GM18858 (cell line): ENCODE measurements at regions not wholly inside any gene's neighbourhood (a gene's known extent, or its start where the extent isn't known, plus 50 kb on each side); places are given as distances from the start of the nearest gene placed in this dataset.
"Not testable (repeated sequence)": the region's sequence is repeated elsewhere in the genome, so short reads cannot be mapped to it uniquely, and the experiment has no call there.

ENCODE experiments used
- ATAC-seq: cut with Tn5 transposase; IDR thresholded peaks from one replicate; pipeline ENCODE4 v1.9.1; 2021; ENCODE audit not compliant: unreplicated experiment

DNA sequence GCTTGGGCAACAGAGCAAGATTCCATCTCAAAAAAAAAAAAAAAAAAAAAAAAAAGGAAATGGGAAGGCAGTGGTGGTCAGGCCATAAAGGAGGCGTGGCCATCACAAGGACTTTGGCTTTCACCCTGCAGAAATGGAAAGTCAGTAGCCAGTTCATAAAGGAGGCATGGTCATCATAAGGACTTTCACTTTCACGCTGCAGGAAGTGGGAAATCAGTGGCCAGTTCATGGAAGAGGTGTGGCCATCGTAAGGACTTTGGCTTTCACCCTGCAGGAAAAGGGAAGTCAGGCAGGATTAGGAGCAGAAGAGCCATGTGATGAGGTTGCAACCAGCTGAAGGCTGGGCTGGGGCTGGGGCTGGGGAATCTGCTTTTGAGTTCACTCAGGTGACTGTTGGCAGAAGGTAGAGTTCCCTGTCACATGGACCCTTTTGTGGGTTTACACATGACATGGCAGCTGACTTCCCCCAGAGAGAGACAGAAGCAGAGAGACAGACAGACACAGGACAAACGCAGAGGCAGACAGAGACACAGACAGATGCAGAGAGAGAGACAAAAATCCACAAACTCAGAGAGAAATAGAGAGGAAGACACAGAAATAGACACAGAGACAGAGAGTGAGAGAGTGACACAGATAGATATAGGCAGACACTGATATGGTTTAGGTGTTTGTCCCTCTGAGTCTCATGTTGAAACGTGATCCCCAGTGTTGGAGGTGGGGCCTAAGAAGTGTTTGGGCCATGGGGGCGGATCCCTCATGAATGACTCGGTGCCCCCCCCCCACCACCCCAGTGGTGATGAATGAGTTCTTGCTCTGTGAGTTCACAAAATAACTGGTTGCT is 263.9 kb upstream of the KAZN start:
- no peak for ATAC-seq

DNA sequence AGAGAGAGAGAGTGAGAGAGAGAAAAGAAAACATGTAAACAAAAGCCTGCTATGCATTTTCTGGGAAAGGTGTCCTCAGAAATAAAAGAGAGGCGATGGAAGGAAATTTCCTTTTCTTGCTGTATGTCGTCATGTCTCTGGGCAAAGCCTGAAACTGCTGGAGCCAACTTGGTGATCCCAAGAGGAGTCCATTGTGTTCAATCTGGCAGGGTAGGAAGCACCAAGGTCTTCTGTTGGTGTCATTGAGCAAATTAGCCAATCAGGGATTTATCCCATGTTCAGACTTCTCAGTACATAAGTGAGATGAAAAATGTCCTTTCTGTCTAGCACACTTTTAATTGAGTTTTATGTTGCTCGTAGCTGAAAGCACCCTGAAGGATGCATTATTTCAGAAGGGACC is 260.0 kb upstream of the KAZN start:
- ATAC-seq = no peak

DNA sequence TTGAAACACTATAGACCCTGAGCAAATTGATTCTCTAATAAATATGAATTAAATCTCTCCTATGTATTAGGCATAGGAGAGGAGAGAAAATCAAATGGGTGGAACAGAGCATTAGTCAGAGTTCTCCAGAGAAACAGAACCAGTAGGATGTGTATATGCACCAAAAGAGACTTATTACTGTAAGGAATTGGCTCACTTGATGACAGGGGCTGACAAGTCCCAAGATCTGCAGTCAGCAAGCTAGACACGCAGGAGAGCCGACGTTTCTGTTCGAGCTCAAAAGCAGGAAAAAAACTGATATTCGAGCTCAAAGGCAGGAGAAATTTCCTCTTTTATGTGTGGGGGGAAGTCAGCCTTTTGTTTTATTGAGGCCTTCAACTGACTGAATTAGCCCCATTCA is 259.2 kb upstream of the KAZN start:
- ATAC-seq = no peak

DNA sequence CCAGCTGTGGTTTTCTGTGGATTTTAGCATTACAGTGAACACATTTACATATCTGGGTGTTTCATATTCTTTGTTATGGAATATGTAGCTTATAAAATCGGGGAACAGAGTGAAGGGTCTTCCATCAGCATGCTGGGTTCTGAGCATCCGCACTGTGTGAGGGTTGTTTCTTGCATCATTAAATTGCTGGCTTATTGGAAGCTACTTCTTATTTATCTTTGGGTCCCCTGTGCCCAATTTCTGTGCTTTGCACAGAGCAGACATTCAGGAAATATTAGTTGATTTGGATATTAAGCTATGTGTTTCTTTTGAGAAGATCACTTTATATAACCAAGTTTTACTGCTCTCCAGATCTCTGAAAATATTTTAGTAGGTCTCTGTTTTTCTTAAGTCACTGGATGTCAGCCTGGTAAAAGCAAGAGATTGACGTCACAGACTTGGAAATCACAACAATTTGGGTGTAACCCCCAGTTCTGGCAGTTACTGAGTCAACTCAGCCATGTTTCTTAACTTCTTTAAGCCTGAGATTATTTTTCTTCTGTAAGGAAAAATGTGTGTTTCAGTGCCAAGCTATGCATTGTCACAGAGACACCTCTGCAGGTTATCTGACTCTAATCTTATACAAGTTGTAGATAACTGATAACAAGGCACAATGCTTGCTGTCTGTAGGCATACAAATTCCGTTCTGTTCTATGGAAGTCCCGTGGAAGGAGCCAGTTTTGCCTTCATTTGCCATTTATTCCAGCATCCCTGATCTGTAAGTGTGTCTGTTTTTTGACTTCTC is 258.3 kb upstream of the KAZN start:
- no peak for ATAC-seq

DNA sequence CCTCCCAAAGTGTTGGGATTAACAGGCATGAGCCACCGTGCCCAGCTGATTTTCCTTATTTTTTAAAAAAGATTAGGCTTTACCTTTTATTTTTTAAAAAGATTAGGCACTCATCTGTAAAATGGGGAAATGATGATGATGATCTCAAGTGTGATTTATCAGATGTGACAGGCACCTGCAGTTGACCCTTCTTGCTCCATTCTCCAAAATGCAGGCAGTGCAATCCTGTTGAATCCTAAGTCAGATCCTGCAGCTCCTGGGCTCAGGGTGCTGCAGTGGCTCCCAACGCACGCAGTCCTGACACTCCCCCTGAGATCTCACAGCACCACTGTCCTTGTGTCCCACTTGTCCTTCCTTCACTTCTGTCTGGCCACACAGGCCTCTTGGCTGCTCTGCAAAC is 257.3 kb upstream of the KAZN start:
- ATAC-seq = no peak

DNA sequence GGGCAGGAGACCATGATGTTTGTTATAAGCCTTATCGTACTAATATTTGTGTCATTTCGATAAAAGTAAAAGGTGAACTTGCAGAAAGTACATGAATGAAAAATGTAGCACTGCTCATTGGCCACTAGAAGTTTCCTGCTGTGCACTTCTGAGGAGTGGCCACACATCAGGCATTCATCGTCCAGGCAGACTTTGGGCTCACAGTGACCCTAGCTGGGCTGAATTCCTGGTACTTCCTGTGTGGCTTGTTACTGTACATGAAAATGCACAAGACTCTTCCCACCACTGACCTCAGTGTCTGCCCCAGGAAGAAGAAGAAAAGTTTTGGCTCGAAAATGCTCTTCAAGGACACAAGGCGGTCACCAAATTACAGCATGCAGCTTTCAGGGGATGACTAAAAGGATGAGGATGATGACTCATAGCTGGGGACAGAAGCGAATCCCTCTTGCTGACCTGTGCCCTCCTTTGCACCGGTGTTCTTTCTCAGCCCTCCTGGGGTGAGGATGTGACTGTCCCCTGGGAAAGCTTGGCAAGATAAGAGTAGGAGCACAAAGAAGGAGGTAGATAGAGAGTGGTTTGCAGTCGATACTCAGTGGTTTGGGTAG is 252.4 kb upstream of the KAZN start:
- no peak for ATAC-seq

DNA sequence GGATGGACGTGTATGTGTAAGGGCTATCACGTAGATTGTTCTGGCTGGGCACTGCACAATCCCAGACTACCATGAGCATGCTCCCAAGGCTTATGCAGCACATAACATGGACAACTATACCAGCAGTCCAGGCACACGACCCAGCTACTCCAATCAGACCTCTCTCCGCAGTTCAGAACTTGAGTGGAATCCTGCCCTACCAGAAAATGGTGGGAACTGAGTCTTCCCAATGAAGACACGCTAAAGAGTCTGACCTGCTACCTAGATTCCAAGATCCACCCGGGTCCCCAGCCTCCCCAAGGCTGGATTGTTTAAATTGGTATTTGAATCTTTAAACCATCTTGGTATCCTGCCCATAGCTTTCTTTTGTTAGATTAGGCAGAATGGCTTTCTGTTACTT is 251.3 kb upstream of the KAZN start:
- ATAC-seq = no peak

DNA sequence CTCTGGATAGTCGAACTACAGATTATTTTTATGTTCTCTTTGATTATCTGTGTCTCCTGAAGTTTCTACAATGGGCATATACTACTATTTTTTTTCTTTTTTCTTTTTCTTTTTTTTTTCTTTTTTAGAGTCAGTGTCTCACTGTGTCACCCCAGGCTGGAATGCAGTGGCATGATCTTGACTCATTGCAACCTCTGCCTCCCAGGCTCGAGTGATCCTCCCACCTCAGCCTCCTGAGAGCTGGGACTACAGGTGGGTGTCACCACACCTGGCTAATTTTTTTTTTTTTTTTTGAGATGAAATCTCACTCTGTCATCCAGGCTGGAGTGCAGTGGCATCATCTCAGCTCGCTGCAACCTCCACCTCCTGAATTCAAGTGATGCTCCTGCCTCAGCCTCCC is 250.7 kb upstream of the KAZN start:
- no peak for ATAC-seq

DNA sequence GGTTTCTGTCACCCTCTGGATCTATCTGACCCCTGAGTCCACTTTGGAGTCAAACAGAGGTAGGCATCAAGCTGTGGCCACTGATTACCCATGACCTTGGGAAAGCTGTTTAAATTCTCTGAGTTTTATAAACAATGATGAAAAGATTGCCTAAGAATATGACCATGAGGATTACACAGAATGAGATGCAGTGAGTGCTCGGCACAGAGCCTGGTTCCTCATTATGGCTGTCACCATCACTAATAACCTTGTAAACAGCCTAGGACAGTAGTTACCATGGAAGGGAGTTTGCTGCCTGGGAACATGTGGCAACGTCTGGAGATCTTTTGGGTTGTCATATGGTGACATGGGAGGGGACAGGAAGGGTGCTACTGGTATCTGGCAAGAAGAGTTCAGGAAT is 248.3 kb upstream of the KAZN start:
- no peak for ATAC-seq

DNA sequence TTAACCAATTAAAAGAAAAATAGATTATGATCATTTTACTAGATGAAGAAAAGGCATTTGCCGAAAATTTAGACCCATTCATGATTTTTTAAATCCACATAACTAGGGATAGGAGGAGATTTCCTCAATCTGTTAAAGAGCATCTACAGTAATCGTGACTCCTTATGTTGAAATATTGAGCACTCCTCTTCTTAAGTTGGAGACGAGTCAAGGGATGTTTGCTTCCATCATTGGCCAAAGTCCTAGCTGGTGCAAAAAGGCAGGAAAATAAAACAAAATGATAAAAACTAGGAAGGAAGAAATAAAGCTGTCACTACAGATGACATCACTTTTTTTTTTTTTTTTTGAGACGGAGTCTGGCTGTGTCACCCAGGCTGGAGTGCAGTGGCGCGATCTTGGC is 245.6 kb upstream of the KAZN start:
- no peak for ATAC-seq

DNA sequence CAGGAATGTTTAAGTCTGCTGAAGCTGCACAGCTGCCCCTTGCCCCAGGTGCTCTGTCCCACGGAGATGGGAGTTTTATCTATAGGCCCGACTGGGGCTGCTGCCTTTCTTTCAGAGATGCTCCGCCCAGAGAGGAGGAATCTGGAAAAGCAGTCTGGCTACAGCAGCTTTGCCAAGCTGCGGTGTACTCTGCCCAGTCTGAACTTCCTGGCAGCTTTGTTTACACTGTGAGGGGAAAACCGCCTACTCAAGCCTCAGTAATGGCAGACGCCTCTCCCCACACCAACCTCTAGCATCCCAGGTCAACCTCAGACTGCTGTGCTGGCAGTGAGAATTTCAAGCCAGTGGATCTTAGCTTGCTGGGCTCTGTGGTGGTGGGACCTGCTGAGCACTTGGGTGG is 237.5 kb upstream of the KAZN start:
- not testable (repeated sequence) for ATAC-seq

DNA sequence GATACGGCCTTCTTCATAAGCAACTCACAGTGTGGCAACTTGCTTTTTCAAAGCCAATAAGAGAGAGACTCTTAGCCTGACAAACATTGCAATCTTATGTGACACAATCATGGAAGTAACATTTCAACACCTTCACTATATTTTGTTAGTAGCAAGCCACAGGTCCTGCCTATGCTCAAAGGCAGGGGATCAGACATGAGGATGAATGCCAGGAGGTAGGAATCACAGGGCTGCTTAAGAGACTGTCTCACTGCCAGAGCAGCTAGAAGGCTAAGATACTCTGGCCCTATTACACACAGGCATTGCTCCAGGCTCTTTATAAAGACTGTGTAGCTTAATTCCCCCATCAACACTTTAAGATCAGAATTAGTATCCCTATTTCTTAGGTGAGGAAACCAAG is 236.2 kb upstream of the KAZN start:
- no peak for ATAC-seq

DNA sequence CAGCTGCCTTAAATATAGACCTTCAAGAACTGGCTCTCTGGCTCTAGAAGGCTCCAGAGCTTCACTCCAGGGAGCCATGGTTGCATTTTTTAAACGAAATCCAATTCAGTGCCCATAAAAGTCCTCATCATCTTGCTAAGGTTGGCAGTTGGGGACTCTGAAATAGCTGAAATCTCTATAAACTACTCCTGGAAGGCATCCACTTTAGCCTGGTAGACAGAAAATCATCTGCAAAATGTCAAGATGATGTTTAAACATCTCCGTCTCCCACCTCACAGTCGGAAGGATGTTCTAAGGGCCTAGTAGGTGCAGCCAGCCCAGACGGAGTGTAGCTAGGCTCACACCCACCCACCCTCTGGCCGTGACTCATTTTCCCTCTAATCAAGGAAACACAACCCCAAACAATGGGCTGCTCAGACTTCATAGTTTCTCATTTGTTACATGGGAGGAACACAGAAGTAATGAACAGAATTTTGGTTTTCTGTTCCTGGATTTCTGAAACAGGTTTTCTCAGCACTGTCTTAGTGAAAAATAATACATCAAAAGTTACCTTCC is 235.4 kb upstream of the KAZN start:
- no peak for ATAC-seq

DNA sequence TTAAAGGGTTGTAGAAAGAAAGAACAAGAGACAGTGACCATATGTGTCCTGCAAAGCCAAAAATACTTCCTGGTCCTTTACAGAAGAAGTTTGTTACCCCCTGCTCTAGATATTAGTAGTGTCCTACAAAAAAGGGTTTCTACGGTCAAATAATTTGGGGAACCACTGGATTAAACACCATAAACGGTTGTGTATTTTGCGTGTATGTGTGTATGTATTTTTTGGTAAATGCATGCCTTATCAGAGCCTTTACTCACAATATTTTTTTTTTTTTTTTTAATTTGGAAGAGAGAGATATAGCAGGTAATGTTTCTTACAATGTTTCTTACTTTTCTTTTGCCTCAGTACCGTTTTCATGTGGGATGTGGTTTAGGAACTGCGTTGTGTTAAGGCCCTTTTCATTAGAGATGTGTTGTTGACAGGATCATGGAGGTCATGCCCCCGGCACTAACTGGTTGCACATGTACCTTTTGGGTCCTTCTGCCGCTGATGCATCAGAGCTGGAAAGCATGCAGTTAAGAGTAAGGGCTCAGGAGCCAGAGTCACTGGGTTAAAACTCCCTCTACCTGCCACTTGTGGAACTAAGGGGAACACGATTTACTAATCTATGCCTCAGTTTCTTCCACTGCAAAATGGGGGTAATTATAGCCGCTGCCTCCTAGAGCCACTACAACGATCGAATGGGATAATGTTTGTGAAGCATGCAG is 234.6 kb upstream of the KAZN start:
- no peak for ATAC-seq

DNA sequence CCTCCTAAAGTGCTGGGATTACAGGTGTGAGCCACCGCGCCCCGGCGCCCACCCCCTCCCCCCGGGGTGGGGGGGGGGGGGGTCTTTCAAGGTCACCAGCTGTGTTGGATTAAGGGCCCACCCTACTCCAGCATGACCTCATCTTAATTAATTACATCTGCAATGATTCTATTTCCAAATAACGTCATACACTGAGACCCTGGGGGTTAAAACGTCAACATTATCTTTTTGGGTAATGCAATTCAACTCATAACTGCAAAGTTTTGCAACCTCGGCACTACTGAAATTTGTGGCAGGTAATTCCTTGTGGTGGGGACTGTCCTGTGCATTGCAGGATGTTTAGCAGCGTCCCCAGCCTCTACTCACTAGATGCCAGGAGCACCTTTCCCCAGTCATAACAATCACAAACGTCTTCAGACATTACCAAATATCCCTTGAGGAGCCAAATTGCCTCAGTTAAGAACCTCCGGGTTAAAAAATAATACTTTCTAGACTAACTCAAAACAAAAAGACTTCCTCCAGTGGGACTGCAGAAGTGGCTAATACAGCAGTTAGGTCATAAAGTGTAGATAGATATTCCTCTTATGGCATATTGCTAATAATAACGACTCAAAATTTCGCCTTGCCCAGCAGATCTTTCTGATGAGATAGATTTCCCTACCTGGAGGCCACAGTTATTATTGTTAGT is 233.0 kb upstream of the KAZN start:
- no peak for ATAC-seq

DNA sequence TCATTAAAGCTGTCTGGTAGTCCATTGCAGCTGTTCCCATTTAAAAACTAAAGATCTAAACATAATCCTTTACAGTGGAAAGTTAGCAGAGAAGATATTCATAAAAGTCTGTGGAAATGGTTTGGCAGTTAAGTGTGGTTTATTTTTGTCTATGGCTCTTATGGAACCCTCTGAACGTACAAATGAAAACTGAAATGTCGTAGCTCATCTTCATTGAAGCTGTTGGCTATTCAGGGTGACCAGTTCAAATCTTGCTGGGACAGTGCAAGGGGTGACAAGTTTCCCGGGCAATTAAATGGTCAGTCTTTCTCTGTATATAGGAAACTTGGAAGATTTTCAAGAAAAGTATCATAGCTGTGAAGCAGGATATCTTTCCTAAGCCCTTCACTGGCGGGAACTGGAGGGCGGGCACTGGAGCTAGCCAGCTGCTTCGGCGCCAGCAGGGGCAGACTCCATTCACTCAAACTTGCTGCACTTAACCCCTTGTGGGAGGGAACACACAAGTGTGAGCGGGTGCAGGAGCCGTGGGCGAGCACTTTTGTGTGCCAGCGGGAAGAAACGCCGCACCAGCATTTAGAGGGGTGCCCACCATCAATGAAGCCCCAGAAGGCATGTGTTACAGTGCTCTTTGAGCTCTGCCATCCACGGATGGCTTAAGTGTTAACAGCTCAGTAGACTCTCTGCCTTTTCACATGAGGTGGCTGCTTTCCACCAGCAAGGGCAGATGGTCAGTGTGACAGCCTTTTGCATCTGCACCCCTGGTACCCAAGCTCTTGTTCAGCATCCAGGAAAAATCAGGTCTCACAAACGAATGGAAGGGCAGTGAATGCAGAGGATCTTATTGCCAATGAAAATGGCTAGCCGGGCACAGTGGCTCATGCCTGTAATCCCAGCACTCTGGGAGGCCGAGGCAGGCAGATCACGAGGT is 232.1 kb upstream of the KAZN start:
- no peak for ATAC-seq

DNA sequence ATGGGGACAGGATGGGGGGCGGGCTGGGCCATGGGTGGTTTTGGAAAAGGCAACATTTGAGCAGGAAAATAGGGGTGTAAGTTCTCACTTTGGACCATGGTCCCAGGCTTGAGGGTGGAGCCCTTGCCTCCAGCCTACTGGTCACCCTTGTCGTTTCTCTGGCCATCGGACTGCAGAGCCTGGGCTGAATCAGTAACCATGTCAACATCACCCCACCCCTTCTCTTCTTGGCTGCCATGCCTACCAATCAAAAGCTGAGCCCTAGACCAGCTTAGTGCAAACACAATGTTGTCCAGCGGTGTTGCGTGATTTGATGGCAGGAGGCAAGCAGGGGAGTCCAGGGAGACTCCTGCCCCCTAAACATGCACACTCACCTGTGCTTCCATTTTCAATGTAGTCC is 231.0 kb upstream of the KAZN start:
- no peak for ATAC-seq

DNA sequence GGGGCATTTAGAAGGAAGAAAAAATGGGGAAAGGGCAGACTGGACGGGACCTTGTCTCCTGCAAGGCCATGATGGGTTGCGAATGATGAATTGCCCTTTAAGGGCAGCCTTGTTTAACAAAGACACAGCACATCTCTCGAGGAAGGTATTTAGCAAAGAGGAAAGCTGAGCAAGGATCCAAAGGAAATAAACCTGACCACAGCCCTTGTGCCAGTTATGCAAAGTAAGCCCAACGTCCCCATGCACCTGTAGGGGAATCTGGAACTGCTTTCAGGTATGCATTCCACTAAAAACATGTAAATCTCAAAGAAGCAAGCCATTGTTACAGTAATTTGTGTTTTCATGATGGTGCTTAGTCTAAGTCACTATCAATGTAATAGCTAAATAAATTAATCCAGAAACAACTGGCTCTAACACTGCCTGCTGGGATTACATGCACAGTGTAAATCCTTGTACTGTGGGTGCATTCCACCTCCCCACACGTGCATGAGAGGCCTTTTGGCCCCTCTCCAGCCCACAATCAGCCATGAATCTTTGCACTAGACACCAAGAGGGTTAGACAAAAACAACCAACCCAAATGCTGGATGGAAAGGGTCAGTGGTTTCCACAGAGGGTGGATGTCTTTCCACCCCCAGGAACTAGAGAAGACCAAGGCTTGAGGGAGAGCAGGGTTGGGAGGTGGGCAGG is 228.8 kb upstream of the KAZN start:
- no peak for ATAC-seq
